Astrocyte of the spinal cord (primary cell): ENCODE measurements at regions not wholly inside any gene's neighbourhood (a gene's known extent, or its start where the extent isn't known, plus 50 kb on each side); places are given as distances from the start of the nearest gene placed in this dataset.
"Not testable (repeated sequence)": the region's sequence is repeated elsewhere in the genome, so short reads cannot be mapped to it uniquely, and the experiment has no call there.

ENCODE experiments used
- DNase-seq: peaks from one replicate; pipeline ENCODE4 v3.0.0; 2011; ENCODE audit warnings: low read depth, low spot score
- H3K4me3 ChIP-seq: 2 replicates; pipeline ENCODE4 v1.5.1; 2011; ENCODE audit warnings: low read depth, mild to moderate bottlenecking, low read length, moderate library complexity
- CTCF ChIP-seq: IDR thresholded peaks from 2 replicates; pipeline ENCODE4 v1.5.1; 2012; ENCODE audit warnings: low read depth, mild to moderate bottlenecking, low read length, inconsistent platforms
- in situ Hi-C: cut with HindIII; loops from 2 replicates; pipeline ENCODE4 v1.10.0; 2017; ENCODE audit warnings: low sequenced_read_pairs

DNA sequence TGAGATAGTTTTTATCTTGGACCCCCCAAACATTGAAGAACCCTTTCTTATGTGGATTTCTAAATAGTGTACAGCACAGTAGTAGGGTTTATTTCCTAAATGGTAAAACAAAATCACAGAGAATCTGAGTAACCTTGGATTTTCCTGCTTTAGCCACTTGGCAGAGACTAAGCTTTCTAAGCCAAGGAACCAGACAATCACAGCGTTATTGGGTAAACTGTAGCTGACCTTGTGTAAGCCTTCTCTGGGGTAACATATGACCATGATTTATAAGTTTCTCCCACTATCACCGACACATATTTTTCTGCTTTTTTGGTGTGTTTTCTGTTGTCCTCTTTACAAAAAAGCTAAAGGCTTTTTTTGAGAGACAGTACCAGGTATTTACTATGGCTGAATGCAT lies 136.3 kb upstream of the PZP start:
- H3K4me3 ChIP-seq, result no peak overlapping the region
- TF ChIP-seq CTCF, result no peak
- no peak for DNase-seq
- in situ Hi-C loops, result no loop called here

DNA sequence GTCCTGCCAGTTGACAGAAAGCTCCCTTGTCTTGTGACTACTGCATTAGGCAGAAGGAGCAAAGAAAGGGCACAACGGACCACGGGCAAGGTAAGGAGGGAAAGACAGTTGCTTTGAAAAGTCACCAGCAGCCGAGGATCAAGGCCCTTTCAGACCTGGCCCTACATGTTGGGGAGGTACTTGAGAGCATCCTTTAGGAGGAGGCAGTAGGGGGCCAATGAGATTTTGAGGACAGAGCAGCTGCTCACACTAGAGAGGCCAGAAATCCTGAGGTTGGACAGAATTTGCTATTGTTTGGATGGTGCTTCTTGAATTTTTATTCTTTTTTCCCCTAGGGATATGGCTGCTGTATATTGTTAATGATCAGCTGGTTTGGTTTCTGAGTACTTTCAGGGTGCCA lies 135.5 kb upstream of the PZP start:
- DNase-seq, result no peak
- H3K4me3 ChIP-seq, result no peak overlapping the region
- TF ChIP-seq CTCF, result no peak
- in situ Hi-C loops, result no loop called here

DNA sequence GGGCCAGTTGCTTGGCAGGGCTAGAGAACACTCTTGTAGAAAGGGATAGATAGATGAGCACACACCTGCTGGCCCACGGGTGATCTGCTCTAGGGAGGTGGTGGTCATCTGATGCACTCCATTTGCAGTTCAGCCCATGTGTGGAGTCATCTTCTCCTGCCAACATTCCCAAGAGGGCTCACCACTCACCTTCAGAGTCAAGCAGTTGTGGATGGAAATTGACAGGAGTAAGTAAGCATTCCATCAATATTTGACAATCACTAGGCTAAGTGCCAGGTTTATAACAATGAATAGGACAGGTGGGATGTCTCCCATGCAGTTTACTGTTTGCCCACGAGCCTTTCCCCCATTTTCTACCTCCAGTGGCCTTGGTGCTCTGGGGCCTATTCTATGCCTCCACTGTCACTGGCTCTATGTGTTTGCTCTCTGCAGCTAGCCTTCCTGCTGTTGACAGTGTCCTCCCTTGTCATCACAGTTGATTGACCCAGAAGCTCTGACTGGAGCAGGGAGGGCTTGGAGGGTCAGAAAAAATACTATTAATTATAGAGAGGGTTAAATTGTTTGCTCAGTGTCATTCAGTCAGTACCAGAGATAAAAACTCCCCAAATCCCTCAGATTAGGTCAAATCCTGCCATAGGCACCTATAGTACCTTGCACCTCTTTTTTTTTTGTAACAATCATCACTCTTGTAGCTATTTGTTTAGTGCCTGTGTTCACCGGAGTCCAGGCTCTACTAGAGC lies 134.6 kb upstream of the PZP start:
- H3K4me3 ChIP-seq, result no peak overlapping the region
- in situ Hi-C loops, result no loop called here
- no peak for DNase-seq
- no peak for TF ChIP-seq CTCF

- in situ Hi-C loops, result no loop called here
- no peak for DNase-seq
- no peak overlapping the region for H3K4me3 ChIP-seq
- no peak for TF ChIP-seq CTCF
Observed at GRCh38 chr12:9341260-9341585, 133.0 kb upstream of the PZP start.

- DNase-seq, result peak; percentile 72
- no peak for TF ChIP-seq CTCF
- no peak overlapping the region for H3K4me3 ChIP-seq
- in situ Hi-C loops, result no loop called here
Observed at GRCh38 chr12:9340422-9341259, 132.4 kb upstream of the PZP start.

DNA sequence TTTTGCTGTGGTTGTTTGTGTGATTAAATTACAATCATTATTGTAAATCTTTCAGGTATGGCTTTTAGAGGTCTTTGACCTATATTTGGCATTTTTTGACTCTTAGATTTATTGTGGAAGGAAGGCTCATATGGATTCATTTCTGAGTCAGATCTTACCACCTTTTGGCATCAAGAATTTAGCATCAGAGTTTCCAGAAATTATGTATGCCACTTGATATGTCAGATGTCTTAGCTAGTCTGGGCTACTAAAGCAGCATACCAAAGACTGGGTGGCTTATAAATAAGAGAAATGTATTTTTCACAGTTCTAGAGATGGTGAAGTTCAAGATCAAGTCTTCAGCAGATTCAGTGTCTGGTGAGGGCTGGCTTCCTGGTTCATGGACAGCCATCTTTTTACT lies 129.5 kb upstream of the PZP start:
- no peak for TF ChIP-seq CTCF
- DNase-seq, result no peak
- H3K4me3 ChIP-seq, result no peak overlapping the region
- in situ Hi-C loops, result no loop called here

DNA sequence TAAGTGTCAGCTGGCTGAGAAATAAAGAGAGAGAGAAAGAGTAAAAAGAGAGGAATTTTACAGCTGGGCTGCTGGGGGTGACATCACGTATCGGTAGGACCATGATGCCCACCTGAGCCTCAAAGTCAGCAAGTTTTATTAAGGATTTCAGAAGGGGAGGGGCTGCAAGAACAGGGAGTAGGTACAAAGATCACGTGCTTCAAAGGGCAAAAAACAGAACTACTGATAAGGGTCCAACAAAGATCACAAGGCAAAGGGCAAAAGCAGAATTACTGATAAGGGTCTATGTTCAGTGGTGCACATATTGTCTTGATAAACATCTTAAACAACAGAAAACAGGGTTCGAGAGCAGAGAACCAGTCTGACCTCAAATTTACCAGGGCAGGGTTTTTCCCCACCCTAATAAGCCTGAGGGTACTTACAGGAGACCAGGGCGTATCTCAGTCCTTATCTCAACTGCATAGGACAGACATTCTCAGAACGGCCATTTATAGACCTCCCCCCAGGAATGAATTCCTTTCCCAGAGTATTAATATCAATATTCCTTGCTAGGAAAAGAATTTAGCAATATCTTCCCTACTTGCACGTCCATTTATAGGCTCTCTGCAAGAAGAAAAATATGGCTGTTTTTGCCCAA lies 128.3 kb upstream of the PZP start:
- in situ Hi-C loops, H3K4me3 ChIP-seq, DNase-seq: not testable (repeated sequence)
